ENCODE measurements at regions not wholly inside any gene's neighbourhood (a gene's known extent, or its start where the extent isn't known, plus 50 kb on each side); places are given as distances from the start of the nearest gene placed in this dataset.
A peak's percentile ranks its signal among the peaks of the same experiment; 100 is the strongest.

DNA sequence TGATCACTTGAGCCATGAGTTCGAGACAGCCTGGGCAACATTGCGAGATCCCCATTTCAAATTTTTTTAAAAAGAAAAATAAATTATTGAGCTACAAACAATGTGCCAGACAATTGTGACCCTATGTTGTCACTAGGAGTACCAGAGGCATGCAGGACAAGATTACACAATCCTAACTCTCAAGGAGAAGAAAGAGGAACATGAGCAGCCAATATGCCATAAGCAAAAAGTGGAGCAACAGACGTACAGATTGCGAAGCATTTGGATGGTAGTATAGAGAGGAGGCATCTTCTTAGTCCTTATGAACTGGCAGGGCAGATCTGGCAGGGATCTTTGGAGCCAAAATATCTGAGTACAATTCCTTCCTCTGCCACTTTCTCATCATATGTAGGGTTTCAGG, 156.4 kb downstream of the OR2B2 start:
- H3K9me3 ChIP-seq: no peaks in the 10 kb centered on the region
- intact Hi-C loops (cut with DNase I): loop anchor here in 4 of 10 donors (10.0 kb wide), 3 partner anchors 241 to 581 kb away; no protein-coding TSS in a partner anchor

GRCh38 chr6:27754408-27754782, 157.8 kb downstream of the OR2B2 start:
- intact Hi-C loops (cut with DNase I): loop anchor here in 9 of 10 donors (5.0 to 10.0 kb wide), 8 partner anchors 143 to 592 kb away; no protein-coding TSS in a partner anchor
- TF ChIP-seq CTCF (IDR thresholded peaks at IDR 0.05): no peak
- Histone ChIP-seq H3K4me3 (peak overlapping the region in 9 of 10 donors; percentile 34 to 86 (median 71)), H3K27me3 (peaks cover 6 to 39% (median 35%) of the 10 kb centered on the region in 7 donors), H3K9me3 (no peaks in the 10 kb centered on the region), H3K27ac (no peak overlapping the region), H3K36me3 (no peaks in the 10 kb centered on the region), H3K4me1 (peaks cover 0 to 17% (median 5%) of the 10 kb centered on the region in 9 donors)
- ATAC-seq (no peak), DNase-seq (no peak)
- WGBS, 2 donors: 20 to 24% methylated on average over 1 of the region's 1 CpG

More for the DNA sequence above, 156.4 kb downstream of the OR2B2 start:
- peaks cover 6 to 49% (median 44%) of the 10 kb centered on the region in 7 donors for H3K27me3 ChIP-seq
- WGBS, 2 donors: 90 to 93% methylated on average over 4 of the region's 4 CpGs
- TF ChIP-seq CTCF (IDR thresholded peaks at IDR 0.05): no peak
- no peaks in the 10 kb centered on the region for H3K36me3 ChIP-seq
- DNase-seq (no peak), ATAC-seq (no peak)
- H3K4me1 ChIP-seq: peaks cover 0 to 17% (median 5%) of the 10 kb centered on the region in 9 donors
- H3K4me3 ChIP-seq: no peak overlapping the region
- no peak overlapping the region for H3K27ac ChIP-seq

DNA sequence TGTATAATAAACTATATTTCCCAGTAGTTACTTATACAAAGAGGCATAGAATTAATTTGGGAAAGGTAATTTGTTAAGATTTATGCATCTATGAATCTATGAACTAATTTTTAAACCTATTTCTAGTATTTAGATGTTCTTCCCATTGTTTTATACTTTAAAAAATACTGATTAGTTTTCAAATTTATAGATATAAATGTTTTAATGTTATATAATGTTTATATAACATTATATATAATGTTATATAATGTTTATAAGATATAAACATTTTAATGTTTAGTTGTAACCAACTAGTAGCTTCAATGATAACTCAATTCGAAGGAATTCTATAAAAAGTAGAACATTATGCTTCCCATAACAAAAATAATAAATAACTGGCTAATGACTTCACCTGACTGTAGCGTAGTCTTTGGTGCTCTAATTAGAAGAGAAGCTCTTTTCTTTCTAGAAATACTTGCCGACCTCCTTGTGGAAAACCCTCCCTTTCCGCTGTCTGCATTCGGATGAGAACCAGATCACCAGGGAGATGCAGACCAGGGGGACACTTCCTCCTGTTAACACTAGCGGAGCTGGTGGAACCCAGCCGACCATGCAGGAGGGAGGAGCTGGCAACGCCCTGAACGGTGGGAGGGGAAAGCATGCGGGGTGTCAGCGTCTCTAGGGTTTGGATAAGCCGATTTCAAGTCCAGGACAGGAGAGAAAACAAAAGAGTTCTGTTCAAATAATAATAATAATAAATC, 158.4 kb downstream of the OR2B2 start:
- 0% methylated on average over 12 of the region's 12 CpGs for WGBS, 2 donors
- intact Hi-C loops (cut with DNase I): loop anchor here in 9 of 10 donors (1.0 to 10.0 kb wide), 12 partner anchors 143 to 592 kb away; no protein-coding TSS in a partner anchor
- H3K36me3 ChIP-seq: no peaks in the 10 kb centered on the region
- peaks cover 6 to 39% (median 32%) of the 10 kb centered on the region in 7 donors for H3K27me3 ChIP-seq
- peak overlapping the region in 9 of 10 donors; percentile 34 to 86 (median 71) for H3K4me3 ChIP-seq
- DNase-seq: peak; percentile 52 to 53
- H3K9me3 ChIP-seq: no peaks in the 10 kb centered on the region
- no peak overlapping the region for H3K27ac ChIP-seq
- peak in 3 of 8 donors; percentile 40 to 71 (median 65) for ATAC-seq
- peaks cover 0 to 17% (median 5%) of the 10 kb centered on the region in 9 donors for H3K4me1 ChIP-seq
- no peak for TF ChIP-seq CTCF (IDR thresholded peaks at IDR 0.05)

DNA sequence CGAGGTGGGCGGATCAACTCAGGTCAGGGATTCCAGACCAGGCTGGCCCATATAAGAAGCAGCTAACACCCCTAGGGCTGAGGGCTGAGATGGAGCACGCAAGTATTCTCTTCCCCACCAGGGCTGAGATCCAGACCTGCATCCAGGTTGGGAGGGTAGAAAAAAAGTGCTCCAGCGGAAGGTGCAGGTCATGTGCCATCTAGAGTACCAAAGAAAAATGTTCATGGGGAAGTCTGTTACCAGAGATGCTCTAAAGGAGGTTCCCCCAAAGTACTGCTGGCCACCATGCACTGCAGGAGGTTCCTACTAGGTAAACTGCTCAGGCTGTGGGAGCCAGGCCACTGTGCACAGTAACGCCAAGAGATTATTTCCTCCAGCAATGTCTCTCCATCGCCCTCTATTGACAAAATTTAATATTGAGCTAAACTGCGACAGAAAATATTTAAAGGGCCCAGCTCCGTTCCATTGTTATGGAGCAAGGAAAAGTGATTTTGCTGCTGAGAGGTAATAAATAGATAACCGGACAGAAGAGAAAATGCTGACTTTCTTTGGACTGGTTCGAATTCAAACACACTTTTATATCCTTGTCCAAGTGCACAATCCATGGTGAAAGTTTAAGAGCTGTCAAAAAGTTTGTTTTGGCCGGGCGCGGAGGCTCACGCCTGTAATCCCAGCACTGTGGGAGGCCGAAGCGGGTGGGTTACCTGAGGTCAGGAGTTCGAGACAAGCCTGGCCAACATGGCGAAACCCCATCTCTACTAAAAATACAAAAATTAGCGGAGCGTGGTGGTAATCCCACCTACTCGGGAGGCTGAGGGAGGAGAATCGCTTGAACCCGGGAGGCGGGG, 159.9 kb downstream of the OR2B2 start:
- peak overlapping the region; percentile 53 to 86 (median 71) for H3K4me3 ChIP-seq
- DNase-seq (peak; percentile 33 to 41), ATAC-seq (peak; percentile 84 to 97 (median 92))
- intact Hi-C loops (cut with DNase I): loop anchor here in 9 of 10 donors (1.0 to 10.0 kb wide), 11 partner anchors 145 to 590 kb away; no protein-coding TSS in a partner anchor
- H3K9me3 ChIP-seq: no peaks in the 10 kb centered on the region
- H3K27ac ChIP-seq: peak overlapping the region in 7 of 10 donors; percentile 1 to 83 (median 56)
- H3K27me3 ChIP-seq: peaks cover 3 to 39% (median 24%) of the 10 kb centered on the region in 7 donors
- H3K4me1 ChIP-seq: peaks cover 0 to 12% (median 5%) of the 10 kb centered on the region in 9 donors
- TF ChIP-seq CTCF (IDR thresholded peaks at IDR 0.05): peak; percentile 76 to 88 (median 82)
- WGBS, 2 donors: 10 to 12% methylated on average over 24 of the region's 24 CpGs
- no peaks in the 10 kb centered on the region for H3K36me3 ChIP-seq

Measured in heart right ventricle (tissue), 16 donors.